ENCODE measurements at regions not wholly inside any gene's neighbourhood (a gene's known extent, or its start where the extent isn't known, plus 50 kb on each side); places are given as distances from the start of the nearest gene placed in this dataset.
A peak's percentile ranks its signal among the peaks of the same experiment; 100 is the strongest.

DNA sequence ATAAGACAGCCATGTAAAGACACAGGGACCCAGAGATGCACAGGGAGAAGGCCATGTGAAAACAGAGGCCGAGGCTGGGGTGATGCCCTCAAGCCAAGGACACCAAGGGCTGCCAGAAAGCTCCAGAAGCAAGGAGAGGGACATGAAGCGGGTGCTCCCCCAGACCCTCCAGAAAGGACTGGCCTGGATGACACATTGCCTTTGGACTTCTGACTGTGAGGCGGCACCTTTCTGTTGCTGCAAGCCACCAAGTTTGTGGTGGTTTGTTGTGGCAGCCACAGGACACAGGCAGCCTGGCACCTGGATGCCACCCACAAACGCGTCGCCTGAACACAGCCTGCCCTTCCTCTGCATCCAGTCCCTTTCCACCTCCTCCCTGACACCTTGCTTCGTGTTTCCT, 67.1 kb downstream of the RHOB start:
- intact Hi-C loops (cut with DNase I): no loop called here
- H3K4me1 ChIP-seq: no peaks in the 10 kb centered on the region
- no peaks in the 10 kb centered on the region for H3K27me3 ChIP-seq
- H3K27ac ChIP-seq: no peak overlapping the region
- no peaks in the 10 kb centered on the region for H3K36me3 ChIP-seq
- no peak overlapping the region for H3K4me3 ChIP-seq
- DNase-seq (no peak), ATAC-seq (no peak)
- TF ChIP-seq CTCF (IDR thresholded peaks at IDR 0.05): no peak
- H3K9me3 ChIP-seq: no peaks in the 10 kb centered on the region

DNA sequence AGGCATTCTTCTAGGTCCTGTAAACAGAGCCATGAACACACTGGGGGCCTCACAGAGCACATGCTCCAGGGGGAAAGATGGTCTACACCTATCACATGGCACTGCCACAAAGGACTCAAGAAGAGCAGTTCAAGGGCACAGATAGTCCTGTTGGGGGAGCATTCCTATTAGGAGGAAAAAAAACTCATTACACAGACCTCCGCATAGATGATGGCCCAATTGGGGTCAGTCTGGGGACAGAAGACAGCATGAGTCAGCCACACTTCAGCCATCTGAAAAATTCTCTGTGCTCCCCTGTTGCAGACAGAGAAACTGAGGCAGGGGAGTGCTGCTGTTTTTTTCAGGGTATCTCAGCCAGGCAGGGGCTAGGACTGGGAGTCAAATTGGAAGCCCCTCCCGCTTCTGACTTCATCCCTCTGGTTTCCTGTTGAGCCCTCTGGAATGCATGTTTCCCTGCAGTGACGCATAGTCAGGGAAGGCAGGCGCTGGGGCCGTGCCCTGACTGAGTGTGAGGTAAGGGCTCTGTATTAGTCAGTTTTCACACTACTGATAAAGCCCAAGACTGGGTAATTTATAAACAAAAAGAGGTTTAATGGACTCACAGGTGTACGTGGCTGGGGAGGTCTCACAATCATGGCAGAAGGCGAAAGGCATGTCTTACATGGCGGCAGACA, 67.9 kb downstream of the RHOB start:
- no peak for TF ChIP-seq CTCF (IDR thresholded peaks at IDR 0.05)
- Histone ChIP-seq H3K4me3 (no peak overlapping the region), H3K36me3 (no peaks in the 10 kb centered on the region), H3K4me1 (no peaks in the 10 kb centered on the region), H3K27me3 (no peaks in the 10 kb centered on the region), H3K9me3 (no peaks in the 10 kb centered on the region), H3K27ac (no peak overlapping the region)
- intact Hi-C loops (cut with DNase I): no loop called here
- no peak for ATAC-seq
- DNase-seq: no peak

DNA sequence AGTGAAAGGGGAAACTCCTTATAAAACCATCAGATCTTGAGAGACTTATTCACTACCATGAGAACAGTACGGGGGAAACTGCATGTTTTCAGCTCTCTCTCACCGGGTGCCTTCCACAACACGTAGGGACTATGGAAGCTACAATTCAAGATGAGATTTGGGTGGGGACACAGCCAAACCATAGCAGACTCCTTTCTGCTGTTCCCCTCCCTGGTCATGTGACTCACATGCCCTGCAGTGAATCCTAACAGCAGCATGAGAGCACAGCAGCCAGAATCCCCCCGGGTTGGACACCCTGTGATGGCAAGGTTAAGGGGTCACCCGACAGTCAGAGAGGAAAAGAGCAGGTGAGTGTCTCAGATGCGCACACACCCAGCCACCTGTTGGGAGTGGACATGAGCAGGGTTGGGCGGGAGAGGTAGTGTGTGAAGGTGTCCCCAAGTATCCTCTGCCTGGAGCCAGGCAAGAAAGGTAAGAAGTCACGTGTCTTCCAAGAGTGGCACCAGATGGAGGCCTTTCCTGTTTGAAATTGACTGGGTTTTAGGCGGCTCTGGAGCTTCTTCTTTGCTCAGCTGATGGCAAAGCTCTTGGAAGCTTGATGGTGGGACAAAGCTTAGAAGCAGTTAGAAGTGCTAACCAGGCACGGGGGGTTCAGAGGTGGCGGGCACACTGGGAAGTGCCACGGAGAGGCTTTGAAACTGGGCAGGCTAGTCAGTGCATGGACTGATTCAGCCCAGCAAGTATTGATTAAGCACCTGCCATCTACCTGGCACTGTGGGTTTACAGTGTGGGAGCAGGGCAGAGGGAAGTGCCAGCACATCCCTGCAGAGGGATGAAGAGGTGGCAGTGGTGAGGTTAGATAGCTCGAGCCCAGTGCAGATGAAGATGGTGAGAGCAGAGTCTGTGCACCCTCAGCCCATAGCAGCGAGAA, 68.7 kb downstream of the RHOB start:
- H3K27ac ChIP-seq: no peak overlapping the region
- H3K9me3 ChIP-seq: no peaks in the 10 kb centered on the region
- H3K4me3 ChIP-seq: no peak overlapping the region
- H3K36me3 ChIP-seq: no peaks in the 10 kb centered on the region
- no peak for TF ChIP-seq CTCF (IDR thresholded peaks at IDR 0.05)
- intact Hi-C loops (cut with DNase I): no loop called here
- ATAC-seq (no peak), DNase-seq (no peak)
- H3K4me1 ChIP-seq: no peaks in the 10 kb centered on the region
- H3K27me3 ChIP-seq: no peaks in the 10 kb centered on the region

GRCh38 chr2:20516291-20516645, 69.4 kb downstream of the RHOB start:
- Histone ChIP-seq H3K4me3 (no peak overlapping the region), H3K4me1 (no peaks in the 10 kb centered on the region), H3K27ac (no peak overlapping the region), H3K27me3 (no peaks in the 10 kb centered on the region), H3K36me3 (no peaks in the 10 kb centered on the region), H3K9me3 (no peaks in the 10 kb centered on the region)
- TF ChIP-seq CTCF (IDR thresholded peaks at IDR 0.05): no peak
- ATAC-seq (no peak), DNase-seq (no peak)
- intact Hi-C loops (cut with DNase I): no loop called here

DNA sequence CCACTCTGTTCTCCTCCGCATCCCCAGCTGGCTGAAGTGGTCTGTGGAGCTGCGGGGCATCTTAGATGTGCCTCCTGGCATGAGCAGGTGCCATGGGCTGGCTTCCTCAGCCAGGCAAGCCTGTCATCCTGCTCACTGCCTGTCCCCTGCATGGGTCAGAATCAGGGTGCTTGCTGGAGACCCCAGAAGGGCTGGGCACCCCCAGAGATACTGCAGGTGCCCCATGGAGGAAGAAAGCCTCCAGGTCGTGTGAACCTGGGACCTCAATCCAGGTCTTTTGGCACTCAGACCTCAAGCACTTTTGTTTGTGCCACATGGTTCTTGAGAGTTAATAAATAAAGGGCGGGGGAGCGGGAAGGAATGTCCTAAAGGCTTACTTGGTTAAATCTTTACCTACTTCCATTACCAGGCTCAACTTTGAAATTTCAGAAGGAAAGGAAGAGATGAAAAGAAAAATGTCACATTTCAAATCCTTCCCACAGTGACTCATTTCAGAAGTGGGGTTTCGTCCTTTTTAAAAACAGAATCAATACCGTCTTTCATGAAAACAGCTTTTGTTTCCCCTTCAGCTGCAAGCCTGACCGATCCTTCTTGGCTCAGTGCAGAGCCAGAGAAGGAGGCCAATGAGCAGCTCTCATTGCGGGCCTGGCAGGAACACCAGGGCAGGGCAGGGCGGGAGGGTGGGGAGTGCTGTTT, 69.9 kb downstream of the RHOB start:
- H3K9me3 ChIP-seq: no peaks in the 10 kb centered on the region
- no peak for DNase-seq
- no peaks in the 10 kb centered on the region for H3K36me3 ChIP-seq
- H3K27me3 ChIP-seq: no peaks in the 10 kb centered on the region
- TF ChIP-seq CTCF (IDR thresholded peaks at IDR 0.05): no peak
- no peak overlapping the region for H3K4me3 ChIP-seq
- peak; percentile 58 for ATAC-seq
- H3K27ac ChIP-seq: peak overlapping the region; percentile 47
- intact Hi-C loops (cut with DNase I): no loop called here
- no peaks in the 10 kb centered on the region for H3K4me1 ChIP-seq
